DMS 273 (cell line): ENCODE measurements at regions not wholly inside any gene's neighbourhood (a gene's known extent, or its start where the extent isn't known, plus 50 kb on each side); places are given as distances from the start of the nearest gene placed in this dataset.
A peak's percentile ranks its signal among the peaks of the same experiment; 100 is the strongest.

Experiments
- DNase-seq: peaks from one replicate; lab custom pipeline; 2025; ENCODE audit not compliant: unreplicated experiment; lab: John Stamatoyannopoulos, UW

DNA sequence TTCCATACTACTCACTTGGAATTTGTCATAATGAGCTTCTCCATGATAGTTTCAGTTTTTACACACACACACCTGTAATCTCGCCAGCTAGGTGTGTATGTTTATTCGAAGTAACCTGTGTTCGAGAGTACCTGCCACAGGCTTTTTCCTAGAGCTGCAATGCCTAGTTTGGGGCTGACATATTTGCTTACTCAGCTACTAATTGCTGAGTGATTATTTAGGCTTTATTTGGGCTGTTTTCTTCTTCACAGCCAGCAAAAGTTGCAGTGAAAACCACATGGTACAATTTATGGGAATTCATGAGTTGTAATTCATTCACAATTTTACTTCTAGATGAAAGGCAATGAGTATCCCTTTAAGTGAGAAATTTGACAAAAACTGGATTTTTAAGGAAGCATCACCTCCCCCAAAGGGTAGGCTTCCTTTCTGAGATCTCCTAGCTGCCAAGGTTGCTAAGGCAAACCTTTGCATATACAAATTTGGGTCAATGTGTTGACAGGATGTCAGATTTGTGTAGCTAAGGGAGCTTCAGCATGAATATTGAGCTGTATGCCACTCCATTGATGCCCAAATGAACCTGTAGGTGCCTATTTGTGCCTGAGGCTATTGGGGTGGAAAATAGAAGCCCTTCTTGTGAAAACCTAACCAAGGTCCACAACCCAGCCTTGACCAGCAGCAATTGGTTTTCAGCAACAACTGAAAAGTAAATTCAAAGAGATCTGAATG lies 108.7 kb upstream of the OTX2 start:
- DNase-seq, result no peak

DNA sequence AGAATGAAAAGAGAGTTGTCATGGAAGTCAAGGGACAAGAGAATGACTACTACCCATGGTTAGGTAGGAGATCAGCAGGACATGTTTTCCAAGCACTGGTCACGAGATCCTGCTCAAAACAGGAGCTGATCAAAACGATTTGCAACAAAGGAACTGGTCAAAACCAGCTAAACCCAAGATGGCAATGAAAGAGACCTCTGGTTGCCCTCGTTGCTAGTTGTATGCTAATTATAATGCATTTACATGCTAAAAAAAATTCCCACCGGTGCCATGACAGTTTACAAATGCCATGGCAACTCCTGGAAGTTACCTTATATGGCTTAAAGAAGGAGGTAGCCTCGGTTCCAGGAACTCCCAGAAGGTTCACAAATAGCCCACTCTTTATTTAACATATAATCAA lies 95.0 kb upstream of the OTX2 start:
- DNase-seq, result no peak

DNA sequence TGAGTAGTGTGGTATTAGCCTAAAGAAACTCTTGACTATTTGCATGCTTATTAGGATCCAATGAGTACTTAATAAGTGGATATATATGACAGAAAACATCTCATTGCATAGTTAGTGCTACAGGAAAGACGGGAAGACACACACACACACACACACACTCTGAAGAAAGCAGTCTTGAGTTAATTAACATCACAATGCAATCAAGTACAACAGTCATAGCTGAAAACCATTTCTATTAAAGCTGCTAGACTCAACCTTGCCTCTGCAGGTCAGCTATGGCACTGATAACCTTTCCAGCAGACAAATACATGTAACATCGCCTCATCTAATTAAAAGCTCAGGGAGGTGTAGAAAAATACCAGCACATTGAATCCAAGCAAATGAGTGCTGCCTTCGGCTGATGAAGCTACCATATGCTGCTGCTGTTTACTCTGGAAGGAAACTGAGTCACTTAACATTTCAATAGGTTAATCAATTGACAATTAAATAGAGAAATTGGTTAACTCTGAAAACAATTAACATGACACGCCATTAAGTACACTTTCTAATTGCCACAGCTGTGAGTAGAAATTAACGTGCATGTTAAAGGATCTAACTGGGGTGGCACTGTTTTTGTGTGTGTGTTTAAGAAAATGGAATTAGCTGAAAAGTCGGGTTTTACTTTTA lies 93.2 kb upstream of the OTX2 start:
- DNase-seq, result no peak

DNA sequence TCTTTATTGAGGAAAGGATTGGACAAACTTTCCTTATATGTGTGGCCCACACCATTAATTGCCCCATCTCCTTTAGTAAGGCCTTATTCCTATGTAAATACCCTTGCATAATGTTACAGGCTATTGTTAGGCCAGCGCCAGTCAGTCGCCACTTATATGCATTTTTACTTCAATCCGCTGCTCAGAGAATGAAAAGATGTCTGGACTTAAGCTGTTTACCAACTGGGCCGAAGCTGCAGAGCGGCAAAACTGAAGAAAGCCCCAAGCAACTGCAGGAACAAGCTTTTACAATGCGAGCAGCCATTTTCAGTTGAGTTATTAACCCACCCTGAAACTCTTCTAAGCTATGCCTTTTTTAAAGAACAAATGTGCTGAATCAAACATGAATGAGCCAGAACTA lies 92.1 kb upstream of the OTX2 start:
- DNase-seq, result no peak

DNA sequence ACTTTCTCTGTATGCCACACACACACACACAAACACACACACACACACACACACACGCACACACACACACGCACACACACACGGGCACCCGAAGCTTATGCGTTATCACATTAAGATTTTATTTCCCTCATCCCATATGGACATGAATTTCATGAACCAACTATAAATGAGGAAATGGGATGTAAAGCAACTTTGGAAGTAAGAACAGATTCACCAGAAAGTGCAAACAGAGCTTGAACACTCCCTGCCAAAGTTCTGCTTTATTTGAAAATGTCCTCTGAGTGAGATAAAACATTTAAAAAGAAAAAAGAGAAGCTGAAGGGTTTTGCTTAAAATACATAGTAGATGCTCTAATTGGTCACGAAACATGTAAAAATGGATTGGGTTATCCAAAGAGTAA lies 90.4 kb upstream of the OTX2 start:
- peak; percentile 14 for DNase-seq

DNA sequence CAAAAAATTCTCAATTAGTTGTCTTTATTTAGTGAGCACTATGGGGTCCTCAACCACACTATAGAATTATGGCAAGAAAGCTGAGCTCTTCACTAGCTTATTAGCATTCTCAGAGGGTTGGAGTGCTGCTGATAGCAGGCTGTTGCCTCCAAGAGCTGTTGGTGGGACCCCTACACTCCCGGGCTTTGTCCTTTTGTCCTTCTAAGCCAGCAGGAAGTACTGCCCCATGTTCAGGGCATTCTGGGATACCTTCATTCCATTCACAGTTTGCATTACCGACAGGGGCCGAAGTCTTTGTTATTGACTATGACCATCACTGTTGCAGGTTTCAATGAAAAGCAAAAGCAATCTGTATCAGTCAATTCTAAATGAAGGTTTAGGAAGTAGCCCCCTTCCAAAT lies 89.5 kb upstream of the OTX2 start:
- DNase-seq, result no peak

DNA sequence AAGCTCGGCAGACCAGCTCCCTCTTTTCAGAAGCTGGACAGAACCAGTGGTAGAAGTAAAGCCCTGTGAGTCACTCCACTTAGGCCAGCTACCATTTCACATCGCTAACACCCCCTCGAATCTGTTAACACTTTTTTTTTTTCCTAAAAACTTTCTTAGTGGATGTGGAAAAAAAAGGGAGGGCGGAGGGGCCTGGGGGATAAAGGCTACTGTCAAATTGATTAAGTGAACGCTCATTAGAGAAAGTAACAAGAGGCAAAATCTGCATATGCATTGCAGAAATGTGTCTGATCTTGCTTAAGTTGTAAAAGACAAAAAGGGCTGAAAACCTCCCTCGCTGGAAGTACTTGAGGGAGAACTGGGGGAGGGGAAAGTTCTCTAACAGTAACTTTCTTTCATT lies 86.6 kb upstream of the OTX2 start:
- no peak for DNase-seq

DNA sequence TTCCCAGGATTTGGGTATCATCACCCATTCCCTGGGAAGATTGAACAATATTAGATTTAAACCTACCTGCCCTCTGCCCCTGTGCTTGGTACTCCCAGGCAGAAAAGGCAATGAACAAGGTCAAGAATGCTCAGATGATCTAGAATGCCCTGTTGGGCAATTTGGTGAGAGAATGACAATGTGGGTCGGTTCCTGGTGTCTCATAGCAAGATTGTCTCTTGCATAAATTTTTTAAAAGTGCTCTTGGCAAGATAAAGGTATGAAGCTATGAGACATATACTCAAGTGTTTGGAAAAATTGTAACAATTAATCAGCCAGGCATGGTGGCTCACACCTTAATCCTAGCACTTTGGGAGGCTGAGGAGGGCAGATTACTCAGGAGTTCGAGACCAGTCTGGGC lies 86.0 kb upstream of the OTX2 start:
- DNase-seq, result no peak

DNA sequence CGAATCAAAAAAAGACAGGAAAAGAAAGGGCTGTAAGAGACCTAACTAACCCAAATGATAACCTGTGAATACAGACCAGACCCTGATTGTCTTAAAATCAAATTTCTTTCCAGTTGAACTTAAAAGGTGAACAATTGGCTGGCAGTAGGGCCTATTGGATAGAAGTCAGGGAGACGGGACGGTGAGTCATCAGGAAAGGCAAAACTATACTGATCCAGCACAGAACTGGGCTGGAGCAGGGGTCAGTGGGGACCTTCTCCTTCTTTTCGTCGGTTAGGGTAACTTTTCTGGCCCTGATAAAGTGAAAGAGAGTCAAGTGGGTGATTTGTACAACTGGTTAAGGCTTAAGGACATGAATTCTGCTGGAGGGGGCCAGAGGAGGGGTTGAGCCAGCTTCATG lies 84.9 kb upstream of the OTX2 start:
- DNase-seq, result no peak

DNA sequence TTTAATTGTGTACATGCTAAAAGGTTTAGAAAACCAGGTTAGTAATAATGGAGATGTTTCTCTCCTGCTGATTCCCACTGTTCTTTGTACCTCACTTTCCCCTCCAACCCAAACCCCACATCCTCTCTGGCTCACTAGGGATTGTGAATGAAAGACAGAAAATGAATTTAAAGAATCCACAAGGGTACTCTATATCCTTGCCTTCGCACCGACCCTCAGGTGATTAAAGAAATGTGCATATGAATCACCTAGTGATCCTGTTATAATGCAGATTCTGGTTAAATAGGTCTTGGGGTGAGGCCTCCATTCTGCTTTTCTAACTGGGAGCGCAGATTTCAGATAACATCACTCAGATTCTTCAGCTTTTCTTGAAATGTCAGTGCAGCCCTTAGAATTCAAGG lies 84.3 kb upstream of the OTX2 start:
- no peak for DNase-seq

DNA sequence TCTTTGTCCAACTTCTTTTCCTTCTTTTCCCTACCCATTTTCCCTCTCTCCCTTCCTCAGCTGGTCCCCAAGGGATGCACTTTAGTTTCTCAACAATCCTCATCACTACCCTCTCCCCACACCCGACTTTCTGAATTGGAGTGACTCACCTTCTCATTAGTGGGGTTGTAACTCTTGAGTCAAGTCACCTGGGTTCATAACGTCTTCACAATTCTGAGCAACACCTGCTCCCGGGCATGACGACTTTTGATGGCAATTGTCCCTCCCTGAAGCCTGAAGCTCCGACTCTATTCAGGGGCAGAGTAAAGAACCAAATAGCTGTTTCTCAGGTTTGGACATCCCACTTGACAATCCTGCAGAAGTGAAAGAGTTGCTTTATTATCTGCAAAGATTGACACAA lies 82.7 kb upstream of the OTX2 start:
- no peak for DNase-seq

DNA sequence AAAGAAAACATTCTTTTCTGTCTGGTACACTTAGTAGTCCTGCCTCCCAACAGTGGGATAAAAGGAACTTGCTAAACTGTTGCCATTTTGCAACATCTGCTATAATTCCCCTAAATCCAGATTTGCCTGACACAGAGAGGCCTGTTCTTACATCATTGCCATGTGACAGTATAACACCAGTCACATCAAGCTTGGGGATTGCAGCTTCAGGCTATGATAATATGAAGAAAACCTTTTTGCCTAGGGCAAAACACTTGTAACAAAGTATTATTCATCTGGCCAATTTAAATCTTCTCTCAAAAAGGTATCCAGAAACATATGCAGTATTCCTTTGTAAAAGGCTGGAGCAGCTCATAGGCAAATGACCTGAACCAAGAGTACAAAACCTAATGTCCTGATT lies 80.9 kb upstream of the OTX2 start:
- DNase-seq, result peak; percentile 5

DNA sequence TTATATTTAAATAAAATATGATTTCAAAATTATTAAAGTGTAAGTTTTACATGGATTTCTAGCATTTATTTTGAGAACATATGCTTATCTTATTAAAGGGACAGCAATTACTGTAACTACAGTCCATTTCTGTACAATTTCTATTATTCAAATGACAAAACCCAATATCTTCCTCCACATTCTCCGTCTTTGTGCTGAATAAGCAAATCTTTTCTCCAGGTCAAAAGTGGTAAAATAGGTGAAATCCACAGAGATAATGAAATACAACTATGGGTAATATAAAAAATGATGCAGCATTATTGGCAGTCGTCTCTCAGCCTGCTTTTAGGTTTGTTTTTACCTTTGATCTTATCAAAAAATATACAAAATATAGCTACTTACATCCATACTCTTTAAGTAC lies 79.4 kb upstream of the OTX2 start:
- no peak for DNase-seq

DNA sequence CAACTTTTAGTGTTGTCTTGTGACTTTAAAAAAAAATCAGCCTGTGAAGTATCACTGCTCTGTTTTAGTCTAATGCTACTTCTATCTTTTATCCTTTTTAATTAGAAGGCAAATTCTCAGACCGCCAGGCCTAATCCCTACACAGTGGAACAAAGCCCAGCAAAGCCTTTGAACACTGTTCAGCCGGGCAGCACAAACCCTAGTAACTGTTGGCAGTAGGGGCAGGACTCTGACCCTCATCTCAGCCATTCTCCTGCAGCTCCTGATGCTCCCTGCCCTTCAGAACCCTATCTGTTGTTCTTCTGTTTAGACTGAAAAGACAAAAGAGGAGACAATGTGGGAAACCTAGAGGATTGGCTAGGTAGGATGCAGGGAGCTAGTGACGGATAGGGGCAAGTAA lies 78.0 kb upstream of the OTX2 start:
- DNase-seq, result no peak

DNA sequence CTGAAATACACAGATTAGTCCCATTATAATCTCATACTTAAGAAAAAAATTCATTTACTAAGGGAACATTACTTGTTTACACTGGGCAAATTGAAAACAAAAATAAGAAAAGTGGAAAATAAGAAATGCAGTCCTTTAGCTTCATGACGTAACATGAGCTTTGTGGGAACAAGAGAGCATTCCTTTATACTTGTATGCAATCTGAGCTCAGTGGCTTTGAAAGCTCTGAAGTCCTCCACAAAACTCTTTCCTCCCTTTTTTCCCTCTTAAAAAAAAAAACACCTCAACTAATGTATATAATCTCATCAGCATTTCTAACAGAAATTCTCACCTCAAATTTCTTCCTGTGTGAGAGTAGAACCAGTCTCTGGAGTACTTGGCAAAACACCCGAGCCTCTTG lies 76.9 kb upstream of the OTX2 start:
- DNase-seq, result no peak

DNA sequence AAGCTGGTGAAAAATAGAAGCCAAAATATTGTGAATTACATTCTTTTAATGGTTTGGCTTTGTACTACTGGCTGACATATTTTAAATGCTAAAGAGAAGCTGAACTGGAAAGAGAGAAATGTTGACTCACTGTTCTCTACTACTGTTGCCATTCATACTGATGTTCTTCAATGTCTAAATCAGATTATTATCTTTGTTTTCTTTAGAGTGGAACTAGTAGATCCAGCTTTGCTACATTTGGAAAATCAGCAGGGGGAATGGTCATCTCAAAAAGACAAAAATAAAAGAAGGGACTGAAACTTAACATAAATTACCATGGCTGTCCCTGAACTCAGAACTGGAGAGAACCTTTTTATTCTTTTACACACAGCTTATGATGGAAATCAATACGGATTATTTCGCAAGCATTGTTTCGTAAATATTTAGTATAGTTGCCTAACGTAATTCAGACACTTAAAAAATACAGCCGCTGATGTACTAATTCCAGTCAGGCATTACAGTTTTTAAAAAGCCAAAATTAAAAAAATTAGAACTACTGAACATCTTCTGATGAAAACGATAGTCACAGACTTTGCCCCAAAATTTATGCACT lies 76.3 kb upstream of the OTX2 start:
- DNase-seq, result no peak

DNA sequence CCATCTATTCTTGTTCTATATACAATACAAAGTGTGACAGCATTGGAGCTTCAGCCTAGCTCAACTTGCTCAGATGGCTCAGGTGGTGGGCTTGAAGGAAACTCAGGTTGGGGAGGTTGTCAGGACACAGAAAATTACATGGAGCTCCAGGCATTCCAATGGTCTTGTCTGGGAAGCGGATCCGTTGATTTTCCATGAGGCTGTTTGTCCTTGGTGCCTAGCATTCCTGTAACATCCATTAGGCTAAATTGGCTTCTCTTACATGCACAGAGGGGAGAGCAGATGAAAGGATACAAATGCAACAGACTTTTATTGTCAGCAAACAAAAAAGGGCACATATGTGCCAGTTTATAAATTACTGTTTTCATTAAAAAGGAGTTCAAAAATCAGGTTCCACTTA lies 75.5 kb upstream of the OTX2 start:
- no peak for DNase-seq

DNA sequence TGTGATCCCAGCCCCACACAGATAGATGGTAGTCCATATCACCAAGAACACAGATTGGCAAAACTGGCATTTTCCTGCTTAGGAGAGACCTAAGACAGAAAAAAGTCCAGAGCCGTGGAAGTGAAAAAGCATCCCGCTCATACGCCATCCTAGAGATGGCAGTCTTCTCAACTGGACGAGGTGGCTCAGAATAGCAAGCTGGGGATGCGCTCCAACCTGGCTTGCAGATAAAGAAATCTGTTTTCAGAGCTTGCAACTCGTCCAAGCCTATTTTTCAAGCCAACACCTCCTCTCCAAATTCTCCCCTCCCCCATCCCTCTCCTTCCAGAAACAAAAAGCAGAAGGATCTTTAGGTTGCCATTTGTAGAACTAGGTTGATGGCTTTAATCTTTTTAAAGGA lies 74.3 kb upstream of the OTX2 start:
- DNase-seq, result no peak

DNA sequence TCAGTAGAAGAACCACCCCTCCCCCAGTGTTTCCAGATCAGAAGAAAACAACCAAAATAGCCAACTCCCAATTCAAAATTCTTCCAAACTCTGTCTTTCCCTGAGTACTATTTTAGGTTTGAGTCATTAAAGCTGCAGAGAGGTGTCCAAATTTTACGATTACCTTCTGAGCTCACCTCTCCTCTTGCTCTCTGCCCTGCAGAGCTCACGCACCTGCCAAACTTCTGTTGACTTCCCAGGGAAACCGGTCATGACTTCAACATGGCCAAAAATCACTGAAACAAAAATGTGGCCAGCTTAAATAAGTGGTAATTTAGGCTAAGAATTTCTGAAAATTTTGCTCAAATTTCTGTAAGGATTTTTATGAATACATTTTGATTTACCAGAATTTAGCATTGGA lies 70.9 kb upstream of the OTX2 start:
- DNase-seq, result no peak

DNA sequence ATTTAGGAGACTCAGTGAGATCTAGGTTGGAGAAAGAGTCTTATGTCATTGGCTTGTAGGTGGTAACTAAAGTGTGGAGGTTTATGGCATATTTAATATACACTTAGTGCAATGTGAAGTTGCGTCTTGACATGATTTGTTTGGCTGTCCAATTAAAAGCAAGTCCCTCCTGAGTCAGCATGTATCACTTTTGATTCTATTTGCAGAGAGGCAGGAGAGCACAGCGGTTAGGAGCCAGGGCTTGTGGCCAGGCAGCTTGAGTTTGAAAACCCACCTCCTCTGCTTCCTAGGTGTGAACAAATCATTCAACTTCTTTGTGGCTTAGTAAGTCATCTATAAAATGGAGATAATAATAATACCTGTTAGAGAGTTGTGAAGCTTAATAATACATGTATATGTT lies 68.5 kb upstream of the OTX2 start:
- DNase-seq, result no peak

DNA sequence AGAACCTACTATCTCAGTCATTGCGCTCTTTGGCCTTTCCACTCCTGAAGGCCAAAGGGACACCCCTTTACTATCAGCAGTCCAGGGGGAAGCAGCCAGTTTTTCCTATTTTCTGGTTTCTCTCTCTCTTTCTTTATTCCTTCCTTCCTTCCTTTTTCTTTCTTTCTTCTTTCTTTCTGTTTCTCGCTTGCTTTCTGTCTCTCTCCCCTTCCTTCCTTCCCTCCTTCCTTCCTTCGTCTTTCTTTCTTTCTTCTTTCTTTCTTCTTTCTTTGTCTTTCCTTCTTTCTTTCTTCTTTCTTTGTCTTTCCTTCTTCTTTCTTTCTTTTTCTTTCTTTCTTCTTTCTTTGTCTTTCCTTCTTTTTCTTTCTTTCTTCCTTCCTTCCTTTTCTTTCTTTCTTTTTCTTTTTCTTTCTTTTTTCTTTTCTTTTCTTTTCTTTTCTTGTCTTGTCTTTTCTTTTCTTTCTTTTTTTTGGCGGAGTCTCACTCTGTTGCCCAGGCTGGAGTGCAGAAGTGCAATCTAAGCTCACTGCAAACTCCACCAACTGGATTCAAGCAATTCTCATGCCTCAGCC lies 64.9 kb upstream of the OTX2 start:
- DNase-seq, result no peak

DNA sequence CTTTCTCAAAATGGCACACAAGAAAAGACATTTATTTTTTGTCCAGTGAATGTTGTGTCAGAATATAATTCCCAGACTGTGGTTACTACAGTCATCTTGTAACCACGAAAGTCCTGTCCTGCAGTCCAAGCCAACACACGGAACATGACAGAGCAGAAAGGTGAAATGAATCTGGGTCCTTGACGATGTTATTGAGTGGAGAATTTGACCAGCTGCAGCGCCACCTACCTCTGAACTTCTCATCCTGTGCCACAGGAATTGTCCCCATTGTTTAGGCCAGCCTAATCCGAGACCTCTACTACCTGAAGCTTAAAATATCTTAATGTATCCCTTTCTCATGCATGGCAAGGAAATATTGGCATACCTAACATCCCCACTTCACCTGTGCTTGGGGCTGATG lies 64.1 kb upstream of the OTX2 start:
- peak; percentile 31 for DNase-seq
